ENCODE measurements at regions not wholly inside any gene's neighbourhood (a gene's known extent, or its start where the extent isn't known, plus 50 kb on each side); places are given as distances from the start of the nearest gene placed in this dataset.
A peak's percentile ranks its signal among the peaks of the same experiment; 100 is the strongest.
"Not testable (repeated sequence)": the region's sequence is repeated elsewhere in the genome, so short reads cannot be mapped to it uniquely, and the experiment has no call there.

DNA sequence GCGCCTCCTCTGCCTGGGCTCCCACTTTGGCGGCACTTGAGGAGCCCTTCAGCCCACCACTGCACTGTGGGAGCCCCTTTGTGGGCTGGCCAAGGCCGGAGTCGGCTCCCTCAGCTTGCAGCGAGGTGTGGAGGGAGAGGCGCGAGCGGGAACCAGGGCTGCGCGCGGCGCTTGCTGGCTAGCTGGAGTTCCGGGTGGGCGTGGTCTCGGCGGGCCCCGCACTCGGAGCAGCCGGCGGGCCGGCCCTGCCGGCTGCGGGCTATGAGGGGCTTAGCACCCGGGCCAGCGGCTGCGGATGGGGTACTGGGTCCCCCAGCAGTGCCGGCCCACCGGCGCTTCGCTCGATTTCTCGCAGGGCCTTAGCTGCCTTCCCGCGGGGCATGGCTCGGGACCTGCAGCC lies 344.5 kb downstream of the NYAP2 start:
- DNase-seq (ENCODE audit: low spot score), result not testable (repeated sequence)

DNA sequence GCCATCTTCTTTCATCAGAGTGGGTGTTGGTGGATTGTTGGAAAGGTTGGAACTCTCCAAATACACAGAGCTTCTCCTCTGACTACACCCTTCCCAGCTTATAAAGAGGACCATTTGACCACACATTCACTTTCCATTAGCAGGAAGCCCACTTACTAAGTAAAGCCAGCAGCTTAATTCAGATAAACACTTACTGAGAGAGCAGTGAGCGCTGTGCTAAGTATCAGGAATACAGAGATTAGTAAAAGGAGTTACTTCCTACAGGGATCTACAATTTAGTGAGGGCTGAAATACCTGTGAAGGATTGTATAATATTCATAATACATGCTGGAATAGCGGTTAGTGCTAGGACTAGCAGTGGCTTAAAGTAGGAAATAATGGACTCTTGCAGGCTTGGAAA lies 343.0 kb downstream of the NYAP2 start:
- no peak for DNase-seq (ENCODE audit: low spot score)

DNA sequence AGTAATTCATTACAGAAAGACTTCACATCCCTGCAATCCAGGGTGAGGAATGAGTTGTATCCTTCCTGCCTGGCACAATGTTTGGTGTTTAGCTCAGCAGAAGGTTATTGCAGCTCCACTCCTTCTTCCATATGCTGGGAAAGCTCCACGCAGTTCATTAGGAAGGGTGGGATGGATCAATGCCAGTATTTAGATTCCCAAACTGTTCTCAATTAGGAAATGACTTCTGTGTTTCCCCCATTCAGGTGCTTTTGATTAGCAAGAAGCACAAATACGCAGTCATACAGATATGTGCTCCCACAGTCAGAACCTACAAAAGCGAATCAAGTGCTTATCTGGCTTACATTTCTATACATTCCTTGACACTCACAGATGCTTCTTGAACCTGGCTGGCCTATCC lies 340.6 kb downstream of the NYAP2 start:
- no peak for DNase-seq (ENCODE audit: low spot score)

DNA sequence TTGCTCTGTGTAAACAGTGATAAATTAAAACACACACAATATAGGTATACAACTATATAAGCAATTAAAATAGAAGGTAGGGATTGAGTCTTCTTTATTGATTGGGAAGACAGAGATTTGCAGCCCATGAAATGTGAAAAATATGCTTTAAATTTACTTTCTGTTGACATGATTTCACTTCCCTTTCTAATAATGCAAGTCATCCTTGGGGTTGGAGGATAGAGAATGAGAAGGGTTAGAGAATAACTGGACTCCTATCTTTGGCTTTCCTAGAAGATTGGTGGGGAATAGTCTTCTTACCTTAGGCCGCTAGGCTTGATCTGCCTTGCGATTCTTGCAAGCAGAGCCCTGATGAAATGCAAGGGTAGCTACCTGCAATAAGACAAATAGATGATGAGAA lies 339.8 kb downstream of the NYAP2 start:
- DNase-seq (ENCODE audit: low spot score), result no peak

DNA sequence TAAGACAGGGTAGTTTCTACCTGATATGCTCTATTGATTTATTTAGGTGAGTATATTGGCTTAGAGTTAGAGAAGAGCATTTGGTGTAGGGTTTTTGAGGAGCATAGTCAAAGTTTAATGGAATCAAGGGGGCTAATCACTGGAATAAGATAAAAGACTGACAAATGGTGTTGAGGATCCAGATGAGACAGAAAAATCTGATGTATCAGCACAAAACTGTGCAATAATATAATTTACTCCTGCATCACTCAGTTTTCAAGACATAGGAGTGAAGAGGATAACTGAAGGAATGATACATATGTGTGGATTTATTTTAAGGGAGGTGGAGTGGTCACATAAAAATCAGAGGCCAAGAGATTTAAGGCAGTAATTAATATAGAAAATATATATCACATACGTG lies 339.2 kb downstream of the NYAP2 start:
- no peak for DNase-seq (ENCODE audit: low spot score)

- peak; percentile 24 for DNase-seq (ENCODE audit: low spot score)
These were observed 338.0 kb downstream of the NYAP2 start for GRCh38 chr2:225737556-225737955.

GRCh38 chr2:225735844-225736243 lies 336.3 kb downstream of the NYAP2 start:
- DNase-seq (ENCODE audit: low spot score), result peak; percentile 64

- DNase-seq (ENCODE audit: low spot score), result no peak
These were observed 326.2 kb downstream of the NYAP2 start for GRCh38 chr2:225725726-225726125.

Data from AG08396 (cell line).